Astrocyte (in vitro differentiated cells and primary cell): ENCODE measurements at regions not wholly inside any gene's neighbourhood (a gene's known extent, or its start where the extent isn't known, plus 50 kb on each side); places are given as distances from the start of the nearest gene placed in this dataset.

Experiments
- DNase-seq: peaks from one replicate; pipeline ENCODE4 v3.0.0-alpha.2; 2010; ENCODE audit warnings: low read depth
- FAIRE-seq: peaks from 2 replicates; lab custom pipeline; 2011; peaks lifted over from hg19 to GRCh38; lab: Jason Lieb, UNC
- H2AFZ ChIP-seq: 2 replicates; pipeline ENCODE4 v1.6.0; 2012; ENCODE audit warnings: low read depth, low read length, inconsistent platforms
- H3K27ac ChIP-seq: 2 replicates; pipeline ENCODE4 v1.5.1; 2011; ENCODE audit warnings: low read depth, low read length, inconsistent platforms
- H3K27me3 ChIP-seq: 2 replicates; pipeline ENCODE4 v1.6.0; 2011; ENCODE audit warnings: low read length, inconsistent platforms; ENCODE audit not compliant: insufficient read depth
- H3K36me3 ChIP-seq: 2 replicates; pipeline ENCODE4 v1.5.1; 2011; ENCODE audit warnings: low read length, inconsistent platforms; ENCODE audit not compliant: insufficient read depth
- H3K4me1 ChIP-seq: 2 replicates; pipeline ENCODE4 v1.5.1; 2011; ENCODE audit warnings: low read length, inconsistent platforms; ENCODE audit not compliant: insufficient read depth
- H3K4me2 ChIP-seq: 2 replicates; pipeline ENCODE4 v1.6.0; 2012; ENCODE audit warnings: low read length, inconsistent platforms
- H3K4me3 ChIP-seq: 2 replicates; pipeline ENCODE4 v1.5.1; 2011; ENCODE audit warnings: low read depth, mild to moderate bottlenecking, low read length, inconsistent platforms; ENCODE audit not compliant: insufficient read depth
- H3K79me2 ChIP-seq: 2 replicates; pipeline ENCODE4 v1.6.0; 2012; ENCODE audit warnings: mild to moderate bottlenecking, low read length, inconsistent platforms; ENCODE audit not compliant: insufficient read depth
- H3K9ac ChIP-seq: 2 replicates; pipeline ENCODE4 v1.6.0; 2012; ENCODE audit warnings: mild to moderate bottlenecking, low read length, inconsistent platforms
- H3K9me3 ChIP-seq: 2 replicates; pipeline ENCODE4 v1.5.1; 2012; ENCODE audit warnings: low read depth, mild to moderate bottlenecking, low read length, inconsistent platforms; ENCODE audit not compliant: insufficient read depth
- H4K20me1 ChIP-seq: 2 replicates; pipeline ENCODE4 v1.6.0; 2012; ENCODE audit warnings: low read length, inconsistent platforms; ENCODE audit not compliant: insufficient read depth
- H3K27ac Mint-ChIP-seq: one replicate; pipeline ENCODE4 v1.8.0; 2021; ENCODE audit warnings: mild to moderate bottlenecking, mixed read lengths; ENCODE audit not compliant: unreplicated experiment
- H3K27me3 Mint-ChIP-seq: one replicate; pipeline ENCODE4 v1.8.0; 2021; ENCODE audit warnings: low read depth, mixed read lengths; ENCODE audit not compliant: unreplicated experiment
- H3K36me3 Mint-ChIP-seq: one replicate; pipeline ENCODE4 v1.8.0; 2021; ENCODE audit warnings: low read depth, mixed read lengths; ENCODE audit not compliant: unreplicated experiment
- H3K4me1 Mint-ChIP-seq: one replicate; pipeline ENCODE4 v1.8.0; 2021; ENCODE audit warnings: low read depth, mixed read lengths; ENCODE audit not compliant: unreplicated experiment
- H3K4me3 Mint-ChIP-seq: one replicate; pipeline ENCODE4 v1.8.0; 2021; ENCODE audit warnings: mild to moderate bottlenecking, moderate library complexity, mixed read lengths; ENCODE audit not compliant: unreplicated experiment
- H3K9me3 Mint-ChIP-seq: one replicate; pipeline ENCODE4 v1.8.0; 2021; ENCODE audit warnings: mild to moderate bottlenecking, mixed read lengths; ENCODE audit not compliant: unreplicated experiment
- CTCF ChIP-seq: IDR thresholded peaks from 2 replicates; pipeline ENCODE4 v1.5.1; 2011; ENCODE audit warnings: low read depth, mild to moderate bottlenecking, inconsistent platforms, low read length, moderate library complexity; ENCODE audit not compliant: insufficient read depth
- EZH2 ChIP-seq: IDR thresholded peaks from 2 replicates; pipeline ENCODE4 v1.6.1; 2012; ENCODE audit warnings: mild to moderate bottlenecking, low read length, inconsistent platforms; ENCODE audit not compliant: insufficient read depth

GRCh38 chr11:82315093-82315492 lies 418.6 kb downstream of the FAM181B start:
- H3K9me3 Mint-ChIP-seq = peaks cover 2% of the 10 kb centered on the region
- no peak overlapping the region for H3K27ac Mint-ChIP-seq
- no peak overlapping the region for H3K9ac ChIP-seq
- H3K9me3 ChIP-seq = no peaks in the 10 kb centered on the region
- peak; percentile 12 for TF ChIP-seq CTCF
- TF ChIP-seq EZH2 = no peak
- no peaks in the 10 kb centered on the region for H3K79me2 ChIP-seq
- H3K4me1 ChIP-seq = no peaks in the 10 kb centered on the region
- no peak overlapping the region for H3K4me3 ChIP-seq
- DNase-seq = no peak
- no peak overlapping the region for H3K27ac ChIP-seq
- H3K4me1 Mint-ChIP-seq = peaks cover 2% of the 10 kb centered on the region
- H3K36me3 ChIP-seq = no peaks in the 10 kb centered on the region
- H3K4me3 Mint-ChIP-seq = no peak overlapping the region
- H3K27me3 ChIP-seq = no peaks in the 10 kb centered on the region
- H3K4me2 ChIP-seq = no peak overlapping the region
- no peak for FAIRE-seq
- H2AFZ ChIP-seq = no peak overlapping the region
- no peaks in the 10 kb centered on the region for H3K27me3 Mint-ChIP-seq
- no peaks in the 10 kb centered on the region for H4K20me1 ChIP-seq
- no peaks in the 10 kb centered on the region for H3K36me3 Mint-ChIP-seq

GRCh38 chr11:82308979-82309378 lies 424.7 kb downstream of the FAM181B start:
- no peak overlapping the region for H3K27ac Mint-ChIP-seq
- H3K4me1 Mint-ChIP-seq = peaks cover 19% of the 10 kb centered on the region
- Histone ChIP-seq H3K4me1 (no peaks in the 10 kb centered on the region), H2AFZ (no peak overlapping the region), H4K20me1 (no peaks in the 10 kb centered on the region), H3K4me2 (no peak overlapping the region), H3K9me3 (no peaks in the 10 kb centered on the region), H3K79me2 (no peaks in the 10 kb centered on the region), H3K4me3 (no peak overlapping the region), H3K27me3 (no peaks in the 10 kb centered on the region), H3K36me3 (no peaks in the 10 kb centered on the region), H3K27ac (no peak overlapping the region), H3K9ac (no peak overlapping the region)
- FAIRE-seq = no peak
- no peak overlapping the region for H3K4me3 Mint-ChIP-seq
- H3K27me3 Mint-ChIP-seq = no peaks in the 10 kb centered on the region
- DNase-seq = no peak
- TF ChIP-seq EZH2 (no peak), CTCF (no peak)
- no peaks in the 10 kb centered on the region for H3K36me3 Mint-ChIP-seq
- no peaks in the 10 kb centered on the region for H3K9me3 Mint-ChIP-seq

- H3K4me2 ChIP-seq = no peak overlapping the region
- H3K79me2 ChIP-seq = no peaks in the 10 kb centered on the region
- Mint-ChIP-seq H3K27me3 (no peaks in the 10 kb centered on the region), H3K9me3 (no peaks in the 10 kb centered on the region), H3K4me3 (no peak overlapping the region), H3K36me3 (no peaks in the 10 kb centered on the region), H3K4me1 (peaks cover 17% of the 10 kb centered on the region), H3K27ac (no peak overlapping the region)
- H3K4me1 ChIP-seq = no peaks in the 10 kb centered on the region
- H3K36me3 ChIP-seq = no peaks in the 10 kb centered on the region
- H3K27ac ChIP-seq = no peak overlapping the region
- no peak for DNase-seq
- H3K4me3 ChIP-seq = no peak overlapping the region
- no peaks in the 10 kb centered on the region for H4K20me1 ChIP-seq
- no peak for FAIRE-seq
- H3K27me3 ChIP-seq = no peaks in the 10 kb centered on the region
- H2AFZ ChIP-seq = no peak overlapping the region
- no peaks in the 10 kb centered on the region for H3K9me3 ChIP-seq
- H3K9ac ChIP-seq = no peak overlapping the region
- TF ChIP-seq EZH2 = no peak
- TF ChIP-seq CTCF = no peak
Measured at GRCh38 chr11:82305123-82305522, 428.5 kb downstream of the FAM181B start.
